B cell (primary cell): ENCODE measurements at regions not wholly inside any gene's neighbourhood (a gene's known extent, or its start where the extent isn't known, plus 50 kb on each side); places are given as distances from the start of the nearest gene placed in this dataset.

Experiments
- EZH2 ChIP-seq: IDR thresholded peaks from 2 replicates; pipeline ENCODE4 v1.6.1; 2012; ENCODE audit warnings: borderline replicate concordance, low read depth, mild to moderate bottlenecking, moderate library complexity, low read length; ENCODE audit not compliant: insufficient read depth, poor library complexity, severe bottlenecking
- TF ChIP-seq, protein P1 (sequence below): fragments of 200-600 bp; IDR thresholded peaks from one replicate; pipeline ENCODE4 v1.8.0; 2022; ENCODE audit warnings: antibody characterized with exemption, mild to moderate bottlenecking

DNA sequence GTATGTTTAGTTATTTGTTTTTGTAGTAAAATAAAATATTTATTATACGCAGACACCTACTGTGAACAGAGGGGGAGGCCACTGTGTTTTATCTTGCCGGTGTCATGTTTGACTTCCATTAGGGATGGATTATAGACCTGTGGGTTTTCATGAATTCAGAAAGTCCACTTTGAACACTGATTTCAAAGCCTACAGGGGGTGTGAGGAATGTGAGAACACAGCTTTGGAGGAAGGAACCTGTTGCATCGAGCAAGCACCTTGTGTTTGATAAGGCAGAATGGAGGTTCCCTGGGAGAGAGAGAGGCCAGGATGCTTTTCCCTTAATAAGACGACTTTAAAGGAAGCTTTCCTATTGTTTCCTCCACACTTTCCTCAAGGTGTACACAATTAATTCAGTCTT, 665.0 kb upstream of the MGMT start:
- no peak for TF ChIP-seq EZH2
- TF ChIP-seq, protein P1, sequence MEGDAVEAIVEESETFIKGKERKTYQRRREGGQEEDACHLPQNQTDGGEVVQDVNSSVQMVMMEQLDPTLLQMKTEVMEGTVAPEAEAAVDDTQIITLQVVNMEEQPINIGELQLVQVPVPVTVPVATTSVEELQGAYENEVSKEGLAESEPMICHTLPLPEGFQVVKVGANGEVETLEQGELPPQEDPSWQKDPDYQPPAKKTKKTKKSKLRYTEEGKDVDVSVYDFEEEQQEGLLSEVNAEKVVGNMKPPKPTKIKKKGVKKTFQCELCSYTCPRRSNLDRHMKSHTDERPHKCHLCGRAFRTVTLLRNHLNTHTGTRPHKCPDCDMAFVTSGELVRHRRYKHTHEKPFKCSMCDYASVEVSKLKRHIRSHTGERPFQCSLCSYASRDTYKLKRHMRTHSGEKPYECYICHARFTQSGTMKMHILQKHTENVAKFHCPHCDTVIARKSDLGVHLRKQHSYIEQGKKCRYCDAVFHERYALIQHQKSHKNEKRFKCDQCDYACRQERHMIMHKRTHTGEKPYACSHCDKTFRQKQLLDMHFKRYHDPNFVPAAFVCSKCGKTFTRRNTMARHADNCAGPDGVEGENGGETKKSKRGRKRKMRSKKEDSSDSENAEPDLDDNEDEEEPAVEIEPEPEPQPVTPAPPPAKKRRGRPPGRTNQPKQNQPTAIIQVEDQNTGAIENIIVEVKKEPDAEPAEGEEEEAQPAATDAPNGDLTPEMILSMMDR, result no peak
